HEK293T (cell line): ENCODE measurements at regions not wholly inside any gene's neighbourhood (a gene's known extent, or its start where the extent isn't known, plus 50 kb on each side); places are given as distances from the start of the nearest gene placed in this dataset.

Experiments used
- ELF4 ChIP-seq: fragments of 450-650 bp; IDR thresholded peaks from 2 replicates; pipeline ENCODE4 v1.6.1; 2017; ENCODE audit warnings: antibody characterized with exemption
- SUZ12 ChIP-seq: fragments of 450-650 bp; IDR thresholded peaks from 2 replicates; pipeline ENCODE4 v1.6.1; 2016; ENCODE audit warnings: mild to moderate bottlenecking

DNA sequence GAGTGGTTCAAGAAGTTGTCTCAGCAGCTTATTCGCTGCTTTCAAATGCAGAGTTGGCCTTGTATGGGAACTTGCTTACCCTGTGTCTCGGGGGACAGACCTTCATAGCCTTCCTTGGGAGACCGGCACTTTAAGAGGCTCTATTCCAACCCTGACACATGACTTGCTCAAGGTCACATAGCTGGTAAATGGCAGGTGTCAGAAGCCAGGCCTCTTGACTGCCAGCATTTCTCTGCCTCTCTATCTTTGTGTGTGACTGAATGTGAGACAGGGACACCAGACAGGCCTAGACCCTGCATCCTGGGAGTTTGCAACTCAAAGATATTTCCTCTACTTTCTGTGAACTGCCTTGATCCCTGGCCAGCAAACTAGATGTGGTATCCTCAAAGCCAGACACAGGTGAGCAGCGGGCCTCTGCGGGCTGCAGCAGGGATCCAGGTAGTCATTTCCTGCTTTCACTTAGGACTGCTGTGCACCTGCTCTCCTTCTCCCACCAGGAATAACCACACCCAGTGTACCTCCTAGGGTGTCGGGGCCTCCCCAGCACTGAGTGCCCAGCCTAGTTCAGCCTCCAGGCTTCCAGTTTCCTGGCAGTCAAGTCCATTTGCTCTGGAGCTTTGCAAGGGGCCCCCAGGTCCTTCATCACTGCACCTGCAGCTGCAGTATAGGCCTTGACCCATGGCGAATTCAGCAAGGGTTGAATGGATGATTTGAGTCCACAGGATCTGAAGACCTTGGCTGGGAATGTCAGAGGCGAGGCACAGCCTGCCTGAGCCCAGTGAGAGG is 116.6 kb upstream of the TNRC6C start:
- TF ChIP-seq ELF4 (no peak), SUZ12 (no peak)
